ENCODE measurements at regions not wholly inside any gene's neighbourhood (a gene's known extent, or its start where the extent isn't known, plus 50 kb on each side); places are given as distances from the start of the nearest gene placed in this dataset.

- TF ChIP-seq CEBPB (IDR thresholded peaks at IDR 0.05) (no peak), TEAD4 (IDR thresholded peaks at IDR 0.05) (no peak), EGR1 (IDR thresholded peaks at IDR 0.05) (no peak), MAX (IDR thresholded peaks at IDR 0.05) (no peak), TCF12 (IDR thresholded peaks at IDR 0.05; ENCODE audit: low read depth) (no peak), REST (IDR thresholded peaks at IDR 0.05; ENCODE audit: low read depth) (no peak), ZBTB7A (IDR thresholded peaks at IDR 0.05; ENCODE audit: low read depth) (no peak), RAD21 (IDR thresholded peaks at IDR 0.05; ENCODE audit: low read depth) (no peak), YY1 (IDR thresholded peaks at IDR 0.05; ENCODE audit: low read depth) (no peak), NFIC (IDR thresholded peaks at IDR 0.05) (no peak), FOXM1 (IDR thresholded peaks at IDR 0.05; ENCODE audit: borderline replicate concordance, low read depth) (no peak), CREB1 (IDR thresholded peaks at IDR 0.05; ENCODE audit: low read depth) (no peak), EP300 (IDR thresholded peaks at IDR 0.05; ENCODE audit: borderline replicate concordance) (no peak), USF1 (IDR thresholded peaks at IDR 0.05) (no peak), TAF1 (IDR thresholded peaks at IDR 0.05; ENCODE audit: low read depth) (no peak)
These were observed 97.4 kb downstream of the POSTN start for GRCh38 chr13:37501187-37501586.

GRCh38 chr13:37495046-37495445, 103.5 kb downstream of the POSTN start:
- TF ChIP-seq TEAD4 (IDR thresholded peaks at IDR 0.05) (no peak), TCF12 (IDR thresholded peaks at IDR 0.05; ENCODE audit: low read depth) (no peak), FOXM1 (IDR thresholded peaks at IDR 0.05; ENCODE audit: borderline replicate concordance, low read depth) (no peak), EGR1 (IDR thresholded peaks at IDR 0.05) (no peak), CREB1 (IDR thresholded peaks at IDR 0.05; ENCODE audit: low read depth) (no peak), USF1 (IDR thresholded peaks at IDR 0.05) (no peak), TAF1 (IDR thresholded peaks at IDR 0.05; ENCODE audit: low read depth) (no peak), ZBTB7A (IDR thresholded peaks at IDR 0.05; ENCODE audit: low read depth) (no peak), YY1 (IDR thresholded peaks at IDR 0.05; ENCODE audit: low read depth) (no peak), MAX (IDR thresholded peaks at IDR 0.05) (no peak), EP300 (IDR thresholded peaks at IDR 0.05; ENCODE audit: borderline replicate concordance) (no peak), RAD21 (IDR thresholded peaks at IDR 0.05; ENCODE audit: low read depth) (no peak), NFIC (IDR thresholded peaks at IDR 0.05) (no peak), CEBPB (IDR thresholded peaks at IDR 0.05) (no peak), REST (IDR thresholded peaks at IDR 0.05; ENCODE audit: low read depth) (no peak)

GRCh38 chr13:37493775-37494174, 104.8 kb downstream of the POSTN start:
- TF ChIP-seq TEAD4 (IDR thresholded peaks at IDR 0.05) = no peak
- no peak for TF ChIP-seq NFIC (IDR thresholded peaks at IDR 0.05)
- no peak for TF ChIP-seq CREB1 (IDR thresholded peaks at IDR 0.05; ENCODE audit: low read depth)
- TF ChIP-seq FOXM1 (IDR thresholded peaks at IDR 0.05; ENCODE audit: borderline replicate concordance, low read depth) = no peak
- TF ChIP-seq TCF12 (IDR thresholded peaks at IDR 0.05; ENCODE audit: low read depth) = no peak
- TF ChIP-seq MAX (IDR thresholded peaks at IDR 0.05) = no peak
- TF ChIP-seq ZBTB7A (IDR thresholded peaks at IDR 0.05; ENCODE audit: low read depth) = no peak
- no peak for TF ChIP-seq EGR1 (IDR thresholded peaks at IDR 0.05)
- no peak for TF ChIP-seq YY1 (IDR thresholded peaks at IDR 0.05; ENCODE audit: low read depth)
- TF ChIP-seq CEBPB (IDR thresholded peaks at IDR 0.05) = no peak
- TF ChIP-seq EP300 (IDR thresholded peaks at IDR 0.05; ENCODE audit: borderline replicate concordance) = no peak
- TF ChIP-seq RAD21 (IDR thresholded peaks at IDR 0.05; ENCODE audit: low read depth) = no peak

GRCh38 chr13:37492741-37493514, 105.6 kb downstream of the POSTN start:
- TF ChIP-seq CEBPB (IDR thresholded peaks at IDR 0.05) (no peak), TCF12 (IDR thresholded peaks at IDR 0.05; ENCODE audit: low read depth) (no peak)

- TF ChIP-seq FOXM1 (IDR thresholded peaks at IDR 0.05; ENCODE audit: borderline replicate concordance, low read depth) = no peak
- no peak for TF ChIP-seq RAD21 (IDR thresholded peaks at IDR 0.05; ENCODE audit: low read depth)
- no peak for TF ChIP-seq EP300 (IDR thresholded peaks at IDR 0.05; ENCODE audit: borderline replicate concordance)
- no peak for TF ChIP-seq USF1 (IDR thresholded peaks at IDR 0.05)
- TF ChIP-seq CEBPB (IDR thresholded peaks at IDR 0.05) = no peak
- no peak for TF ChIP-seq CREB1 (IDR thresholded peaks at IDR 0.05; ENCODE audit: low read depth)
- no peak for TF ChIP-seq YY1 (IDR thresholded peaks at IDR 0.05; ENCODE audit: low read depth)
- TF ChIP-seq NFIC (IDR thresholded peaks at IDR 0.05) = no peak
- TF ChIP-seq ZBTB7A (IDR thresholded peaks at IDR 0.05; ENCODE audit: low read depth) = no peak
- TF ChIP-seq TCF12 (IDR thresholded peaks at IDR 0.05; ENCODE audit: low read depth) = no peak
- no peak for TF ChIP-seq REST (IDR thresholded peaks at IDR 0.05; ENCODE audit: low read depth)
- TF ChIP-seq MAX (IDR thresholded peaks at IDR 0.05) = no peak
- TF ChIP-seq EGR1 (IDR thresholded peaks at IDR 0.05) = no peak
- TF ChIP-seq TAF1 (IDR thresholded peaks at IDR 0.05; ENCODE audit: low read depth) = no peak
- no peak for TF ChIP-seq TEAD4 (IDR thresholded peaks at IDR 0.05)
These were observed 106.5 kb downstream of the POSTN start for GRCh38 chr13:37492075-37492474.

Measured in Ishikawa (cell line).